ENCODE measurements at regions not wholly inside any gene's neighbourhood (a gene's known extent, or its start where the extent isn't known, plus 50 kb on each side); places are given as distances from the start of the nearest gene placed in this dataset.

DNA sequence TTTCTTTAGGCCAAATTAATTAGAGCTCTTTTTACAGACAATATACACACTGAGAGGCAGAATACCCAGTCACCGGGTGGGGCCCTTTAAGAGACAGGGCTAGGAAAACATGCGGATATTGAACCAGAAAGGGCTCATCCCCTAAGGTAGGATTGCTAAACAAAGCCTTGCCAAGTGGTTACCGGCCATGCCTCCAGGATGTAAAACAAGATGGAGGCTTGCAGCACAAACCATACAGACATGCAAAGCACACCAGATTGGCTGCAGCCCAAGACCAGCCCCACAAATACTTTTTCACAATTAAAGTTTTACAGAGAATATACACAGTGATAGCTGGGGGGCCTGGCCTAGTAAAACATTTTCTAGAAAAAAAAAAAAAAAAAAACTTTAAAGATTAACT lies 210.0 kb downstream of the KLHL4 start:
- no peak overlapping the region for H3K27ac ChIP-seq

GRCh38 chrX:87728024-87728423 lies 210.4 kb downstream of the KLHL4 start:
- H3K27ac ChIP-seq, result no peak overlapping the region
- no peak for TF ChIP-seq CTCF (conservative IDR thresholded peaks at IDR 0.05)

More for the DNA sequence above, 210.0 kb downstream of the KLHL4 start:
- TF ChIP-seq CTCF (conservative IDR thresholded peaks at IDR 0.05), result no peak

GRCh38 chrX:87728459-87728858 lies 210.9 kb downstream of the KLHL4 start:
- H3K27ac ChIP-seq, result no peak overlapping the region
- no peak for TF ChIP-seq CTCF (conservative IDR thresholded peaks at IDR 0.05)

DNA sequence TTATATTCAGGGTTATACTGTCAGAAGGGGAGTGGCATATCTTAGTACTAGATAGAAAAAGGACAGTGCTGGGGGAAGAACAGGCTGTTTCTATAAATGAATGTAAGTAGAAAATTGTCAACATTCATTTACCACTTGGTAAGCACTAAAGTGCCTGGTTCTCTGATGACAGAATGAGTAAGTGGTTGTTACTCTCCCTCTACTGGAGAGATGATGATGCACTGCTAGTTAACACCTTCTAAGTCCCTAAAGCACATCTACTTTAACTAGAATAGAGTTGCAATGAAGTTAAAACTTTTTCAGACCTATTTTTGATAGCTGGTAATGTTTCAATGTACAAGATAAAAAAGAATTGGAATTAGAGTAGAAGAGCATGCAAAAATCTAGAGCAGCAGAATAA lies 214.5 kb downstream of the KLHL4 start:
- H3K27ac ChIP-seq, result no peak overlapping the region
- TF ChIP-seq CTCF (conservative IDR thresholded peaks at IDR 0.05), result no peak

DNA sequence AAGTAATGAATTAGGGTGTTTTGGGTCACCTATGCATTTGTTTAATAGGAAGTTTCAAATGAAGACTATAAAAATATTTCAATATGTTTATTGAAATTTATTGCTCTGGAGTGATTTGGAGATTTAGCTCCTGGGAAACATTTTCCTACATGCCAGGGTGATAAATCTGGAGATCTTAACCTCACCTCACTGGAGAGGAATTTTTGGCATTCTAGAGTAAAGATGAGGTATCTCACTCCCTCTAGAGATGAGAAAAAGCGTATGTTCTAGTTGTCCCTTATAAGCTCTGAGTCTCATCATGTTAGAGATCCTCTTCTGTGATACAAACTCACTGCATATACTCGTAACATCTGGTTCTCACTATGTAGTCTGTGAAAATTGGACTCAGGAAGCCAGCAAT lies 219.0 kb downstream of the KLHL4 start:
- TF ChIP-seq CTCF (conservative IDR thresholded peaks at IDR 0.05), result no peak
- no peak overlapping the region for H3K27ac ChIP-seq

DNA sequence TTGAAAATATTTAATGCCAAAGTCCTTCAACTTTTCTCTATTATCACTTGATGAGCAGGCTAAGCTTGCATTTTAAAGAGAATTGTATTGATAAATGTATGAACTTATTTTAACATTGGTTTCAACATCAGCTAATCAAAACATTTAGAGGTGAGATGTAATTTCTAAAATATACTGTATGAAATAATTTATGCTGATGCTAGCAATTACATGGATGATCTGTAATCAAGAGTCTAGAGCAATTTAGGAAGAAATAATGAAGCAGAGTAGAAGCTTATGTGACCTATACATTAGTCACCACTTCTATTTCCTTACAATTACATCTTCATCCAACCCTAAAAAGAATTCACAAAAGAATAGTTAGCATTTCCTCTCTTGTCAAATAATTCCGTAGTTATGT lies 226.8 kb downstream of the KLHL4 start:
- no peak for TF ChIP-seq CTCF (conservative IDR thresholded peaks at IDR 0.05)
- no peak overlapping the region for H3K27ac ChIP-seq

GRCh38 chrX:87755493-87755892 lies 237.9 kb downstream of the KLHL4 start:
- H3K27ac ChIP-seq, result no peak overlapping the region
- TF ChIP-seq CTCF (conservative IDR thresholded peaks at IDR 0.05), result no peak

- H3K27ac ChIP-seq, result no peak overlapping the region
- TF ChIP-seq CTCF (conservative IDR thresholded peaks at IDR 0.05), result no peak
Measured at GRCh38 chrX:87788976-87789375, 271.4 kb downstream of the KLHL4 start.
